Spinal cord (tissue), 9 donors: ENCODE measurements at regions not wholly inside any gene's neighbourhood (a gene's known extent, or its start where the extent isn't known, plus 50 kb on each side); places are given as distances from the start of the nearest gene placed in this dataset.
"Not testable (repeated sequence)": the region's sequence is repeated elsewhere in the genome, so short reads cannot be mapped to it uniquely, and the experiment has no call there.

Experiments
- DNase-seq, 6 donors: peaks; one replicate each; pipeline versions ENCODE4 v3.0.0 to v3.0.0-alpha.2; 2013 to 2015; ENCODE audit warnings: low spot score in 6 of 6, low read depth in 4 of 6
- H3K27ac ChIP-seq: one replicate; pipeline ENCODE4 v1.5.1; 2013; ENCODE audit warnings: low read depth, low read length, control low read depth
- H3K27me3 ChIP-seq: one replicate; pipeline ENCODE4 v1.6.1; 2013; ENCODE audit warnings: low read length; ENCODE audit not compliant: control insufficient read depth, insufficient read depth
- H3K36me3 ChIP-seq: one replicate; pipeline ENCODE4 v1.6.1; 2013; ENCODE audit warnings: low read length; ENCODE audit not compliant: control insufficient read depth, insufficient read depth
- H3K4me1 ChIP-seq: one replicate; pipeline ENCODE4 v1.6.1; 2013; ENCODE audit warnings: low read length; ENCODE audit not compliant: control insufficient read depth, insufficient read depth
- H3K4me3 ChIP-seq: one replicate; pipeline ENCODE4 v1.5.1; 2013; ENCODE audit warnings: low read depth, low read length, control low read depth
- H3K9me3 ChIP-seq: one replicate; pipeline ENCODE4 v1.6.1; 2013; ENCODE audit warnings: low read length; ENCODE audit not compliant: control insufficient read depth, insufficient read depth
- WGBS: methylation state at CpG from one replicate; pipeline ENCODE4 v1.1.5; 2013; ENCODE audit warnings: missing lambda C conversion rate; ENCODE audit not compliant: insufficient coverage; 5-methylcytosine and 5-hydroxymethylcytosine counted together
- donor health status: healthy.

DNA sequence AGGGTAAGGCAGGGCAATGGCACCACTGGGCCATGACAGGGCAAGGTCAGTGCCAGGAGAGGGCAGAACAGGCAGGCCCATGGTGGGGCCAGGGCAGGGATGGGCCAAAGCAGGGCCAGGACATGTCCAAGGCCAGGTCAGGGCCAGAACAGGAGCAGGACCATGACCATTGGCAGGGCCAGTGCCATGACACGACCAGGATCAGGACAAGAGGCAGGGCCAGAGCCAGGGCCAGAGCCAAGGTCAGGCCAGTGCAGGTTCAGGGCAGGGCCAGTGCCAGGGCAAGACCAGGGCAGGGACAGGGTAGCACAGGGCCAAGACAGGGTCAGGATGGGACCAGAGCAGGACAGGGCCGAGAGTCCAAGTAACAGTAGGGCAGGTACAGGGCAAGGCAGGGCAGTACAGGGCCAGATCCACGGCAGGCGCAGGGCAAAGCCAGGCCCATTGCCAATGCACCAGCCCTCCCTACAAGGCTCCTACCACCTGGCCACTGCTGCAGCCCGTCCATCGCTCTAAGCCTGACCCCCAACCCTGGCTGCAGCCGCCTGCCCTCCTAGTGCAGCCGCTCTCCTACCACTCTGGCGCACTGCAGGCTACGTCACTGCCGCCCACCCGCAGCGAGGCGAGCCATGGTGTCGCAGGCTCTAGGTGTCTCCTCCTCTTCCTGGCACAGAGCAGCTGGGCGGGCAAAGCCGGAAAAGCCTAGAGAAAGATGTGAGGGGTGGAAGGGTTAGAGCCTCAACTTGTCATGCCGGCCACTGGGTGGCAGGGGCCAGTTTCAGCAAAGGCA, 2876.3 kb downstream of the RPIA start:
- not testable (repeated sequence) for DNase-seq
- WGBS, result 91% methylated on average over 7 of the region's 18 CpGs

GRCh38 chr2:91568391-91569338, 2877.2 kb downstream of the RPIA start:
- H3K4me3 ChIP-seq, H3K36me3 ChIP-seq, H3K27ac ChIP-seq, H3K9me3 ChIP-seq, H3K4me1 ChIP-seq, DNase-seq, H3K27me3 ChIP-seq: not testable (repeated sequence)
- WGBS, result 73% methylated on average over 5 of the region's 25 CpGs

More for the DNA sequence above, 2876.3 kb downstream of the RPIA start:
- not testable (repeated sequence) for H3K4me1 ChIP-seq, H3K4me3 ChIP-seq, H3K27me3 ChIP-seq, H3K27ac ChIP-seq, H3K9me3 ChIP-seq, H3K36me3 ChIP-seq

DNA sequence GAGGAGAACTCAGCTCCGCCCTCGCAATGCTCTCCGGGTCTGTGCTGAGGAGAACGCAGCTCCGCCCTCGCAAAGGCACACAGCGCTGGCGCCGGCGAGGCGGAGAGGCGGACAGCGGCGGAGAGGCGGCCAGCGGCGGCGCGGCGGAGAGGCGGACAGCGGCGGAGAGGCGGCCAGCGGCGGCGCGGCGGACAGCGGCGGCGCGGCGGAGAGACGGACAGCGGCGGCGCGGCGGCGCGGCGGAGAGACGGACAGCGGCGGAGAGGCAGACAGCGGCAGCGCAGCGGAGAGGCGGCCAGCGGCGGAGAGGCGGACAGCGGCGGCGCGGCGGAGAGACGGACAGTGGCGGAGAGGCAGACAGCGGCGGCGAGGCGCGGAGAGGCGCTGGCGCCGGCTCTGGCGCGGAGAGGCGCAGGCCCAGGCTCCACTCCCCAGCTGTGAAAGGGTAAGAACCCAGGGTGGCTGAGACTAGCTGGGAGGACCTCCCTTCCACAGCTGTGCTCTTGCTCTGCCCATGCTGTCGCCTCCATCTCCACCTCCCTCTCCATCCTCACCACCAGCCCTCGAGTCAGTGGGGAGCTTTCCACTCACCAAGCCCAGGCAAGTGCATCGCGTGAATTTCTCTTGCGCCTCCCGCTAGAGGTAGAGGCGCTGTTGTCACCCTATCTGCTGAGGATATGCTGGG, 2879.9 kb downstream of the RPIA start:
- 50% methylated on average over 68 of the region's 78 CpGs for WGBS
- not testable (repeated sequence) for H3K27ac ChIP-seq, H3K4me1 ChIP-seq, H3K9me3 ChIP-seq, H3K27me3 ChIP-seq, H3K36me3 ChIP-seq, H3K4me3 ChIP-seq
- DNase-seq, result peak in 2 of 6 donors; percentile 0 to 40

- 63% methylated on average over 2 of the region's 4 CpGs for WGBS
- H3K27ac ChIP-seq, DNase-seq, H3K4me3 ChIP-seq, H3K27me3 ChIP-seq, H3K36me3 ChIP-seq, H3K4me1 ChIP-seq, H3K9me3 ChIP-seq: not testable (repeated sequence)
Observed at GRCh38 chr2:91573018-91573417, 2881.5 kb downstream of the RPIA start.

GRCh38 chr2:91573755-91574154, 2882.3 kb downstream of the RPIA start:
- not testable (repeated sequence) for H3K4me1 ChIP-seq, DNase-seq, H3K9me3 ChIP-seq, H3K27ac ChIP-seq, H3K27me3 ChIP-seq, H3K36me3 ChIP-seq, H3K4me3 ChIP-seq
- 71% methylated on average over 1 of the region's 4 CpGs for WGBS

- not testable (repeated sequence) for DNase-seq, H3K27me3 ChIP-seq, H3K27ac ChIP-seq, H3K4me3 ChIP-seq, H3K9me3 ChIP-seq, H3K4me1 ChIP-seq, H3K36me3 ChIP-seq
- WGBS, result 67% methylated on average over 3 of the region's 8 CpGs
Observed at GRCh38 chr2:91574255-91574654, 2882.8 kb downstream of the RPIA start.

GRCh38 chr2:91575701-91576100, 2884.2 kb downstream of the RPIA start:
- H3K4me1 ChIP-seq, H3K27ac ChIP-seq, H3K27me3 ChIP-seq, DNase-seq, H3K36me3 ChIP-seq, H3K9me3 ChIP-seq, H3K4me3 ChIP-seq: not testable (repeated sequence)
- 85% methylated on average over 10 of the region's 11 CpGs for WGBS

GRCh38 chr2:91577406-91577805, 2885.9 kb downstream of the RPIA start:
- not testable (repeated sequence) for H3K36me3 ChIP-seq, H3K4me1 ChIP-seq, H3K27me3 ChIP-seq, DNase-seq, H3K27ac ChIP-seq, H3K4me3 ChIP-seq, H3K9me3 ChIP-seq
- WGBS, result 90% methylated on average over 1 of the region's 6 CpGs

- WGBS, result 80% methylated on average over 1 of the region's 3 CpGs
- H3K9me3 ChIP-seq, H3K27me3 ChIP-seq, H3K36me3 ChIP-seq, H3K27ac ChIP-seq, DNase-seq, H3K4me3 ChIP-seq, H3K4me1 ChIP-seq: not testable (repeated sequence)
Observed at GRCh38 chr2:91578678-91579077, 2887.2 kb downstream of the RPIA start.
